Esophagus muscularis mucosa (tissue), 3 donors: ENCODE measurements at regions not wholly inside any gene's neighbourhood (a gene's known extent, or its start where the extent isn't known, plus 50 kb on each side); places are given as distances from the start of the nearest gene placed in this dataset.

Source experiments
- CTCF ChIP-seq, 3 experiments: fragments of 200-600 bp in 2 of 3; fragments of 450-650 bp in 1 of 3; sonication (generic) in 2 of 3; IDR thresholded peaks; one replicate each; pipeline ENCODE4 v1.5.1; 2017 to 2019; ENCODE audit warnings: antibody characterized with exemption in 3 of 3, mild to moderate bottlenecking in 2 of 3, moderate library complexity in 1 of 3
- POLR2A ChIP-seq: fragments of 450-650 bp; IDR thresholded peaks from one replicate; pipeline ENCODE4 v1.6.1; 2017; ENCODE audit warnings: antibody characterized with exemption, moderate library complexity, mild to moderate bottlenecking, low read depth
- POLR2AphosphoS5 ChIP-seq, 2 donors: sonication (generic); formaldehyde crosslinking; IDR thresholded peaks; one replicate each; pipeline ENCODE4 v1.6.1; 2017; ENCODE audit warnings: antibody characterized with exemption in 2 of 2

GRCh38 chr5:141795421-141795820 lies 82.8 kb downstream of the PCDH1 start:
- TF ChIP-seq POLR2A, result no peak
- TF ChIP-seq CTCF (IDR thresholded peaks at IDR 0.05), result no peak
- no peak for TF ChIP-seq POLR2AphosphoS5 (IDR thresholded peaks at IDR 0.05)
